DOHH2 (cell line): ENCODE measurements at regions not wholly inside any gene's neighbourhood (a gene's known extent, or its start where the extent isn't known, plus 50 kb on each side); places are given as distances from the start of the nearest gene placed in this dataset.

Source experiments
- H3F3A ChIP-seq: fragments of 200-600 bp; sonication (generic), shearing (Covaris generic); 2 replicates; pipeline ENCODE4 v1.6.0; 2016; ENCODE audit warnings: antibody characterized with exemption, mild to moderate bottlenecking; ENCODE audit not compliant: control insufficient read depth, insufficient read depth
- H3K27ac ChIP-seq: fragments of 200-600 bp; sonication (generic); 2 replicates; pipeline ENCODE4 v1.5.1; 2014; ENCODE audit warnings: low read depth, mild to moderate bottlenecking, low read length, moderate library complexity
- H3K27me3 ChIP-seq: fragments of 200-600 bp; sonication (generic); 2 replicates; pipeline ENCODE4 v1.6.1; 2014; ENCODE audit warnings: mild to moderate bottlenecking, low read length, mixed read lengths; ENCODE audit not compliant: control insufficient read depth
- H3K36me3 ChIP-seq: fragments of 200-600 bp; sonication (generic); 2 replicates; pipeline ENCODE4 v1.6.1; 2014; ENCODE audit warnings: mild to moderate bottlenecking, low read length, moderate library complexity, mixed read lengths; ENCODE audit not compliant: control insufficient read depth
- H3K4me1 ChIP-seq: fragments of 200-600 bp; sonication (generic); 2 replicates; pipeline ENCODE4 v1.6.1; 2014; ENCODE audit warnings: mild to moderate bottlenecking, low read length, mixed read lengths; ENCODE audit not compliant: control insufficient read depth
- H3K4me2 ChIP-seq: fragments of 200-600 bp; sonication (generic); 2 replicates; pipeline ENCODE4 v1.6.0; 2014; ENCODE audit warnings: mild to moderate bottlenecking, low read length, moderate library complexity
- H3K4me3 ChIP-seq: fragments of 200-600 bp; sonication (generic); 2 replicates; pipeline ENCODE4 v1.5.1; 2014; ENCODE audit warnings: mild to moderate bottlenecking, low read length, mixed read lengths
- H3K79me2 ChIP-seq: fragments of 200-600 bp; sonication (generic); 2 replicates; pipeline ENCODE4 v1.6.1; 2014; ENCODE audit warnings: mild to moderate bottlenecking, low read length, mixed read lengths; ENCODE audit not compliant: control insufficient read depth
- H3K9me2 ChIP-seq: fragments of 200-600 bp; sonication (generic); replicated peaks from 2 replicates; pipeline ENCODE4 v1.6.1; 2014; ENCODE audit warnings: mild to moderate bottlenecking, low read length, mixed read lengths; ENCODE audit not compliant: control insufficient read depth
- H3K9me3 ChIP-seq: fragments of 200-600 bp; sonication (generic); 2 replicates; pipeline ENCODE4 v1.6.1; 2014; ENCODE audit warnings: antibody characterized with exemption, low read length, mixed read lengths; ENCODE audit not compliant: control insufficient read depth, insufficient read depth
- H4K20me1 ChIP-seq: fragments of 200-600 bp; sonication (generic); 2 replicates; pipeline ENCODE4 v1.6.0; 2014; ENCODE audit warnings: low read depth, mild to moderate bottlenecking, antibody characterized with exemption, low read length, moderate library complexity; ENCODE audit not compliant: control insufficient read depth, insufficient read depth
- EZH2phosphoT487 ChIP-seq: fragments of 200-600 bp; sonication (generic); IDR thresholded peaks from 2 replicates; pipeline ENCODE4 v1.6.1; 2017; ENCODE audit warnings: borderline replicate concordance, mild to moderate bottlenecking, antibody characterized with exemption, low read length, moderate library complexity, mixed read lengths
- TF ChIP-seq, protein P1 (sequence below): fragments of 200-600 bp; sonication (generic); IDR thresholded peaks from one replicate; pipeline ENCODE4 v1.5.1; 2014; ENCODE audit warnings: antibody characterized with exemption, mild to moderate bottlenecking, low read depth, low read length; ENCODE audit not compliant: poor library complexity, severe bottlenecking

DNA sequence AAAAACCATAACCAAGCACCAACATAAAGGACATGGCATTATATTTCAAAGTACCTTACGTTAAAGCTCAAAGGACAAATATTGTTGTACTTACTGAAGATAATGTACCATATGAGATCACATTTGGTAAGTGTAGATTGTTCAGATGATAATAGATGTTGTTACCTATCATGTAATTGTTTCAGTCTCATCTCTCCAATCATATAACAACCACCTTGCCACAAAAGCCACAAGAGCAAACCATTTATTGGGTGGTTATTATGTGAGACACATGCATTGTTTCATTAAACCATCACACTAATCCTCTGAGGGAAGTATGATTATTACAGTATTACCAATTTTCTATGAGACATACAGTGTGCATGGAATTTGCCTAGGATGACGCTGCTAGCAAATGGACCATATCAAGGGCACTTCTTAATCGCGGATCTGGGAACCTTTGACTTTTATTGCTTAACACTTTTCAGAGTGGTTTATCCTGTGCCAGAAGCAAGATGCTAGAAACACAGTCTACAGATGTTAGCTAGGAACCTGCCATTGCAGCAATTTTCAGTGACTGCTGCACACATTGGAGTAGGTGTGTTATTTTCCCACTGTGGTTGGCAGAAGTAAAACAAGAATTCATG is 149.8 kb upstream of the AKIRIN2 start:
- Histone ChIP-seq H3K9me2 (no peaks in the 10 kb centered on the region), H3F3A (no peaks in the 10 kb centered on the region)

DNA sequence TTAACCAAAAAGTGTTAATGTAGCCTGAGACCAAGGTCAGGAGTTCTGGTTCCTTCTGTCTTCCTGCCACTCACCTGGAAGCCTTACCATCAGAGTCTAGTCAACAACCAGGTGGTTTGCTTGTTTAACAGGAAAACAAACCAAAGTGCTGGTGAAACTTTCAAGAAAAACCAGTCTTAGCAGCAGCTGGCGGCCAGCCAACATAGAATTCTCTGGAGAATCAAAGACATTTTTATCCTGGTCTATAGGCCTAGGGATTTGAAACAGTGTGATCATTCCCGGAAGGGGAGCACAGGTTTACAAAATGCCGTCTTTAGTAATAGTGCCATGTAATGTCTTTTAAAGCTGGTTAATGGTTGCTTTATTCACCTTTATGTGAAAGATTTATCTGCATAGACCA is 146.6 kb upstream of the AKIRIN2 start:
- H3K4me2 ChIP-seq = no peak overlapping the region
- H3K27me3 ChIP-seq = no peaks in the 10 kb centered on the region
- H3K9me3 ChIP-seq = no peaks in the 10 kb centered on the region
- TF ChIP-seq, protein P1, sequence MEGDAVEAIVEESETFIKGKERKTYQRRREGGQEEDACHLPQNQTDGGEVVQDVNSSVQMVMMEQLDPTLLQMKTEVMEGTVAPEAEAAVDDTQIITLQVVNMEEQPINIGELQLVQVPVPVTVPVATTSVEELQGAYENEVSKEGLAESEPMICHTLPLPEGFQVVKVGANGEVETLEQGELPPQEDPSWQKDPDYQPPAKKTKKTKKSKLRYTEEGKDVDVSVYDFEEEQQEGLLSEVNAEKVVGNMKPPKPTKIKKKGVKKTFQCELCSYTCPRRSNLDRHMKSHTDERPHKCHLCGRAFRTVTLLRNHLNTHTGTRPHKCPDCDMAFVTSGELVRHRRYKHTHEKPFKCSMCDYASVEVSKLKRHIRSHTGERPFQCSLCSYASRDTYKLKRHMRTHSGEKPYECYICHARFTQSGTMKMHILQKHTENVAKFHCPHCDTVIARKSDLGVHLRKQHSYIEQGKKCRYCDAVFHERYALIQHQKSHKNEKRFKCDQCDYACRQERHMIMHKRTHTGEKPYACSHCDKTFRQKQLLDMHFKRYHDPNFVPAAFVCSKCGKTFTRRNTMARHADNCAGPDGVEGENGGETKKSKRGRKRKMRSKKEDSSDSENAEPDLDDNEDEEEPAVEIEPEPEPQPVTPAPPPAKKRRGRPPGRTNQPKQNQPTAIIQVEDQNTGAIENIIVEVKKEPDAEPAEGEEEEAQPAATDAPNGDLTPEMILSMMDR = no peak
- no peak for TF ChIP-seq EZH2phosphoT487
- no peaks in the 10 kb centered on the region for H3K79me2 ChIP-seq
- no peaks in the 10 kb centered on the region for H4K20me1 ChIP-seq
- H3K9me2 ChIP-seq = no peaks in the 10 kb centered on the region
- no peak overlapping the region for H3K27ac ChIP-seq
- no peaks in the 10 kb centered on the region for H3F3A ChIP-seq
- H3K36me3 ChIP-seq = peaks cover 11% of the 10 kb centered on the region
- no peak overlapping the region for H3K4me3 ChIP-seq
- H3K4me1 ChIP-seq = peaks cover 11% of the 10 kb centered on the region

More for the DNA sequence above, 149.8 kb upstream of the AKIRIN2 start:
- H3K79me2 ChIP-seq = no peaks in the 10 kb centered on the region
- H3K4me2 ChIP-seq = no peak overlapping the region
- H4K20me1 ChIP-seq = no peaks in the 10 kb centered on the region
- H3K4me1 ChIP-seq = peaks cover 17% of the 10 kb centered on the region
- no peak overlapping the region for H3K27ac ChIP-seq
- peaks cover 11% of the 10 kb centered on the region for H3K36me3 ChIP-seq
- TF ChIP-seq, protein P1 = no peak
- no peak for TF ChIP-seq EZH2phosphoT487
- H3K27me3 ChIP-seq = no peaks in the 10 kb centered on the region
- no peak overlapping the region for H3K4me3 ChIP-seq
- H3K9me3 ChIP-seq = no peaks in the 10 kb centered on the region

DNA sequence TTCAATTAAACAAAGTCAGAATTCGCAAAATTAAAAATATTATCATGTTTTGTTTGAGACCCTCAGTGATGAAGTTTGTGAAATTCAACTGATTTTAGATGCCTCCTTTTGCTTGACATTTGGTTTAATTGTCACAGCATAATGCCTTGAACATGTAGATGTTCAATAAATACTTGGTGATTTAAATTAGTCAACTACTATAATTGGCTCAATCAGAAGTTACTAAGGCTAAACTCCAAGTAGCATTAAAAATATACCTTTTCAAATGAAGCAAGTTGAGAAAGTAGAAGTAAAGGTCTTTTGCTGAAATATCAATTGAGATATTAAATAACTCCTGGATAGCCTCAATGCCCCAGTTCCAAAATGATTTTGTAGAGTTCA is 145.8 kb upstream of the AKIRIN2 start:
- no peak overlapping the region for H3K4me2 ChIP-seq
- H3K27ac ChIP-seq = no peak overlapping the region
- H3K4me3 ChIP-seq = no peak overlapping the region
- no peaks in the 10 kb centered on the region for H4K20me1 ChIP-seq
- no peaks in the 10 kb centered on the region for H3K79me2 ChIP-seq
- TF ChIP-seq, protein P1 = no peak
- TF ChIP-seq EZH2phosphoT487 = no peak
- H3K9me3 ChIP-seq = no peaks in the 10 kb centered on the region
- no peaks in the 10 kb centered on the region for H3K9me2 ChIP-seq
- H3K27me3 ChIP-seq = no peaks in the 10 kb centered on the region
- H3K36me3 ChIP-seq = peaks cover 11% of the 10 kb centered on the region
- peaks cover 11% of the 10 kb centered on the region for H3K4me1 ChIP-seq
- no peaks in the 10 kb centered on the region for H3F3A ChIP-seq
